Hematopoietic multipotent progenitor cell treated with erythropoietin and hydrocortisone succinate and interleukin-3 and kit ligand, for 8 days (in vitro differentiated cells): ENCODE measurements at regions not wholly inside any gene's neighbourhood (a gene's known extent, or its start where the extent isn't known, plus 50 kb on each side); places are given as distances from the start of the nearest gene placed in this dataset.
A peak's percentile ranks its signal among the peaks of the same experiment; 100 is the strongest.

Experiments
- DNase-seq: peaks from one replicate; pipeline ENCODE4 v3.0.0-alpha.2; 2015

GRCh38 chr7:33729726-33730125 is 175.6 kb upstream of the BMPER start:
- DNase-seq, result no peak

GRCh38 chr7:33730958-33731357 is 174.4 kb upstream of the BMPER start:
- no peak for DNase-seq

DNA sequence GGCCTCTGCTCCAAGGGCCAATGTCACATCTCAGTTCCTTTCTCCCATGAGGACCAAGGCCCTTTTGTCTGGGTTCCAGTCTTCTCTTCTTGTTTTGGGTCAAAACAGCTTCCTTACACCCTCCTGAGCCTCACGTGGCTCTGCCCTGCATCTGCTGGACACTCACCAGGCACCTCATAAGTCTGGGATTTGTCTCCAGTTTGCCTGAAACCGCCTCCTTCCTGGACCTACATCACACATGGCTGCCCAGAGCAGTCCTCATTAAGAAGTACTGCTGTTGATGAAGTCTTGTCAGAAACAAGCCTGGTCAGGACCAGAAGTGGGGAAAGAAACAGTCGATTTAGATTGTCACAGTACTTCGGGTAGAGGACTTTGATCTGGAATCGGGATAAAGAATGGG is 173.4 kb upstream of the BMPER start:
- no peak for DNase-seq

DNA sequence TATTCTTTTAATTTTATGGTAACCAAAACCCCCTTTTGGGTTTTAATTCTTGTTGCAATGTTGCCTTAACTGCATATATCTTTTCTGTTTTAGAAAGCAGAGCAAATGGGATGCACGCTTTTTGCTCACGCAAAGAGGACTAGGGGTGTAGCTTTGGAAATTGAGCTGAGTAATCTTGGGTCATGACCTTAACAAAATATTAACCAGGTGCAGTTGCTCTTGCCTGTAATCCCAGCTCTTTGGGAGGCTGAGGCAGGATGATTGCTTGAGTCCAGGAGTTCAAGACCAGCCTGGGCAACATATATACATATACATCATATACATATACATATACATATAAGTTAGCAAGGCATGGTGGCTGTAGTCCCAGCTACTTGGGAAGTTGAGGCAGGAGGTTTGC is 172.9 kb upstream of the BMPER start:
- no peak for DNase-seq

- DNase-seq, result no peak
Observed at GRCh38 chr7:33733870-33734650, 171.3 kb upstream of the BMPER start.

GRCh38 chr7:33735403-33735802 is 169.9 kb upstream of the BMPER start:
- DNase-seq, result no peak

DNA sequence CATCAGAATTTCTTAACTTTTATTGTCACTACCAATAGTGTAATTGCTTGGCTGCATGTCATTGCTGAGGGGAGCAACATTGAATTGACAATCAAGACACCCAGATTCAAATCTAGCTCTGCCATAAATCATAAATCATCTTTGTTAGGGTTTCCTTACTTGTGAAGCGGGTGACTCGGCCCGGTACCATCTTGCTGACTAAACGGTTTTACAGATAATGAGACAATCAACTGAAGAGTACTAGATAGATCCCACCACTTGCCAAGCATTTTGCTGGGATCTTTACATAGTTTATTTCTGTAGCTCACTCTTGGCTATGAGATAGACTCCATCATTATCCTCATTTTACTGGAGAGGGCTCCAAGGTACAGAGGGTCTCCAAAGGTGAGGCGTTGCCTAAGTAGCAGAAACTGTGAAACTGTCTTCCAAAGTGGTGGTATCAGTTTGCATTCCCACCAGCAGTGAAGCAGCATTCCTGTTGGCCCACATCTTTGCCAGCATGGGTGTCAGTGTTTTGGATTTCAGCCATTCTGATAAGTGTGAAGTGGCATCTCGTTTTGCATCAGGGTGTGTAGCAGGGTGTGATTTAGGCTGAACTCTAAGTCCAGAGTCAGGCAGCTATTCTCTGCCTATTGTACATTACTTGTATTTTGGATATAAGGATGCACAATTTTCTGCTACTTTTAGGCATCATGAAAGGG is 168.7 kb upstream of the BMPER start:
- no peak for DNase-seq

DNA sequence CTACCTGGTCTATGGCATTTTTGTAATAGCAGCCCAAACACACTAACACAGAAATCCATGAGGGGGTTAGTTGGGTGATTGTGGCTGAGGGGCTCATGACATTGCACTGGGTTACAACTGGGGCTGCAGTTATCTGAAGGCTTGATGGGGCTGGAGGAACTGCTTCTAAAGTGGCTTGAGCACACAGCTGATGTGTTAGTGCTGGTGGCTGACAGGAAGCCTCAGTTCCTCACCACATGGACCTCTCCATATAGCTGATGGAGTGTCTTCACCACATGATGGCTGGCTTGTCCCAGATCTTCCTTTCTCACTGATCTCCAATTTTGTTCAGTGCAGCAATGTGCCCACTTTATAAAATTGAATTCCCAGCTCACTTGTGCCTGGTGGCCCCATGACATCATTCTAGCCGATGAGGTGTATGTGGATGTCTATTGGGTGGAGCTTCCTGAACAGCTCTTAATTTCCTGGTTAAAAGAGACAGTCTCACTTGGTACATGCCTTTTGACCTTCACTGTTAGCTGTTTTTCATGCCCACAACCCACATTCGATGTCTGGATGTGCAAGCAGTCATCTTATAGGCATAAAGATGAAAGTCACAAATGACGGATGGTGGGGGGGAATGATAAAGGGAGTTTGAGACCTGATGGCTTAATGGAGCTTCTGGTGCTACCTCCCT is 166.9 kb upstream of the BMPER start:
- no peak for DNase-seq

GRCh38 chr7:33739286-33739685 is 166.1 kb upstream of the BMPER start:
- DNase-seq, result no peak

GRCh38 chr7:33742521-33742920 is 162.8 kb upstream of the BMPER start:
- no peak for DNase-seq

DNA sequence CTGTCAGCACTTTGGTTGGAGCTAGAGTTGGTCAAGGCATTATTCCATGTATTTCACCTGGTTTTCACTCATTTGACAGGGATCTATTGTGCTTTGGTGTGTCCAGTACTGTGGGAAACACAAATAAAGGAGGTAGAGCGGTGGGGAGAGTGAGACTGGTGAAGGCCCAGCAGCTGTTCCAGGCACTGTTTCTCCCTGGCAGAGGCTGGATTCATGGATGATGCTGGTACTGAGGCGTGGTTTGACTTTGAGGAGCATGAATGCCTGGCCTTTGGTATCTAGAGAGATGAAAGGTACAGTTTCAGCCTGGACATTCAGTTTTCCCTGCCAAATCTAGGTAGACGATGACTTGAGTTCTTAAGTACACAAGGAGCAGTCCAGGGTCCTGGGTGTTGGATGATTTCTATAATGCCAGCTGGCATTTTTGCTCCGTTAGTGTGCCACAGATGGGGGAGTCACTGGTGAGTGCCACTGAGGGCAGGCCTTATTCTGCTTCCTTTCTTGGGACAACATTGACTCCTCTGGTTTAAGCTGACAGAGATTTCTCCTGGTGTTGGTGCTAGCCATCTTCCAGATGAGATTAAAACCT is 162.2 kb upstream of the BMPER start:
- DNase-seq, result no peak

- DNase-seq, result no peak
Observed at GRCh38 chr7:33743594-33743993, 161.7 kb upstream of the BMPER start.

DNA sequence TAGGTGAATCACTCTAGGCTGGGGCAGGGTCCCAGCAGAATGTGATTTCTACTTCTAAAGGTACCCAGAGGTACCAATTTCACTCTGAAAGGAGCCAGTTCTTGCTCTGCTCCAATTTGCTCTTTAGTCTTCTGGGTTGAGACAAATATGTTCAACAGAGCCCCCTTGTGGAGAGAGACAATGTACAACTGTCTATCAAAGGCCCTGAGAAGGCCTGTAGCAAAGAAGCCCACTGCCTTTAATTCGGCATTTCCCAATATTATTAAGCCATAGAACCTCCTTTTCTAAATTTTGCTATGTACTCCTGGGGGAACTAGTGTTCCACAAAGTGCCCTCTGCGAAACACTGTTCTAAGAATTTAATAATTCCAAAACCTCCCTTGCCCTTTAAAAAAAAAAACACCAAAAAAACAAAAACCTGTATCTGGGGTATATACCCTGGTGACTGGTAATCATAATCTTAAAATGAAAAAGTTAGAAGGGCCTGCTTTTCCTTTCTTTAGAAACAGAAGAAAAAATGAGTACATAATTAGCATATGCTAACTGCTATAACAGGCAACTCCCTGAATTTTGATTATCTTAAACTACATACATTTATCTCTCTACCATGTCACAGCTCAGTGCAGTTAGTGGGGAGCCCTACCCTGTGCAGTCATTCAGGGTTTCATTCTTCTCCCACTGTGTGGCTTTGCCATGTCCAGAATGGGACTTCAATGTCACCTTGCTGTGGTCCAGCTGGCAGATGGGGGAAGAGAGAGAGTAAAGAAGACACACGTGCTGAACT is 160.9 kb upstream of the BMPER start:
- peak; percentile 69 for DNase-seq

- no peak for DNase-seq
Observed at GRCh38 chr7:33745934-33746333, 159.4 kb upstream of the BMPER start.

GRCh38 chr7:33748793-33749192 is 156.5 kb upstream of the BMPER start:
- no peak for DNase-seq

DNA sequence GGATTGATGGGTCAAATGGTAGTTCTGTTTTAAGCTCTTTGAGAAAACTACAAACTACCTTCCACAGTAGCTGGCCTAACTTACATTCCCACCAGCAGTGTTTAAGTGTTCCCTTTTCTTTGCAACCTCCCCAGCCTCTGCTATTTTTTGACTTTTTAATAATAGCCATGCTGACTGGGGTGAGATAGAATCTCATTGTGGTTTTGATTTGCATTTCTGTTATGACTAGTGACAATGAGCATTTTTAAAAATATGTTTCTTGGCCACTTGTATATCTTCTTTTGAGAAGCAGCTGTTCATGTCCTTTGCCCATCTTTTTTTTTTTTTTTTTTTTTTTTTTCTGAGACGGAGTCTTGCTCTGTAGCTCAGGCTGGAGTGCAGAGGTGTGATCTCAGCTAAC is 155.2 kb upstream of the BMPER start:
- DNase-seq, result no peak

GRCh38 chr7:33751443-33751842 is 153.9 kb upstream of the BMPER start:
- DNase-seq, result no peak

DNA sequence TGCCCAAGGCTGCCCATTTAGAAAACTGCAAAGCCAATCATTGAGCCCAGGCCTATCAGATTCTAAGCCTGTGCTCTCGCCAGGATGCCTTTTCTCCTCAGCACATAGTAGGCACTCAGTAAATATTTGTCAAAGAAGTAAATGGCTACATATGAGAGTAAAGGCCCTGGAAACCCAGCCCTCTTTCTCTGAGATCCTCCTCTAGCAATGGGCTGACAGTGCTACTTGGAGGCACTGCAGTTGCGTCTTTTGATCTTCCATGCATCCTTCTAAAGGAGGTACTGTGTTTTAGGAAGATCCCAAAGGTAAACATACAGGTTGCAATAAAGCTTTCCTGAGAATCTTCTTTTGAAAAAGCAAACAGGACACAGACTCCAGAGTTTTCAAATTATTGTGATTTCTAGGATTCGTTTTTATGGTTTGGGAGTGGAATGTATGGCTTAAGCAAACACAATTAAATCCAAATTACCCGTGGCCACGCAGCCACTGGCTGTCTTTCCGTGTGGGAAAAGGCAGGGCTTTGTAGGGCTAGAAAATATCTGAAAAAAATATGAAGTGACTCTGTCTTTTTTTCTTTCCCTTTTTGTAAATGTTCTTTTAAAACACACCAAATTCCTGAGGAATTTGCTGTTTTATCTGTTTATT is 151.3 kb upstream of the BMPER start:
- DNase-seq, result no peak

- no peak for DNase-seq
Observed at GRCh38 chr7:33754933-33755928, 150.1 kb upstream of the BMPER start.

GRCh38 chr7:33757050-33757449 is 148.3 kb upstream of the BMPER start:
- no peak for DNase-seq

- peak; percentile 49 for DNase-seq
Observed at GRCh38 chr7:33757563-33758165, 147.7 kb upstream of the BMPER start.
